Stimulated activated naive CD4-positive, alpha-beta T cell treated with Interleukin-2 at 50 U/mL for 16 hours (primary cell): ENCODE measurements at regions not wholly inside any gene's neighbourhood (a gene's known extent, or its start where the extent isn't known, plus 50 kb on each side); places are given as distances from the start of the nearest gene placed in this dataset.
"Not testable (repeated sequence)": the region's sequence is repeated elsewhere in the genome, so short reads cannot be mapped to it uniquely, and the experiment has no call there.

Experiments used
- DNase-seq: peaks from one replicate; lab custom pipeline; 2025; lab: John Stamatoyannopoulos, UW

DNA sequence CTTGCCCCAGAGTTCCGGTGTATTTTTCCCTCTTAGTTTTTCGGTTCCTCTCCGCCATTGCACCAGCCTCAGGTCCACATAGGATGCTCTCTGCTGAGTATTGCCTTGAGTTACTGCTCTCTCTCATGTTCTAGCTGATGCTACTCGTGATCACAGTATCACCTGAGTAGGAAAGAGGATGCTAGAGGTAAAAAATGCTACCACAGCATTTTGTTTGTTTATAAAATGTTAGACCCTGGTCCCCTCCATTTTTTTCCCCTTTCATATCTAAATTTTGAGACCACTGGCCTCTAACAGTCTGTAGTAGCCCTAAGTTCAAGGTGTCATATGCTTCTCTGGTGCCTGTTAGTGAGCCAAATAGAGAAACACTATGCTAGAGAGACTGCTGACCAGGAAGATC, 175.5 kb downstream of the OR2B2 start:
- DNase-seq: no peak

DNA sequence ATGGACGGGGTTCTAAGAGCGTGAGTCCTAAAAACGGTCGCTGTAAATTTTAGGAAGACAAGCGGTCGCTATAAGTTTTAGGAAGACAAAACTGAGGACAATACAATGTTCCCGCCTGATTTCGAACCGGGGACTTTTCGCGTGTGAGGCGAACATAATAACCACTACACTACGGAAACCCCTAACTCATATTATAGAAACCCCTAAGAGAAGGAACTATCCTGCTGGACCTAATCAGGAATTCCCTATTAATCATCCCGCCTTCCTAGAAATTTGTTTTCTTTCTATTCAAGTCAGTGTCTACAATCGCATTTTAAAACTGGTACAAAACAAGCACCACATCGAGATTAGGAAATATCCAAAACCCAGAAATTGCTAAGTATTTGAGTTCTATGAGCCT, 183.8 kb downstream of the OR2B2 start:
- no peak for DNase-seq

DNA sequence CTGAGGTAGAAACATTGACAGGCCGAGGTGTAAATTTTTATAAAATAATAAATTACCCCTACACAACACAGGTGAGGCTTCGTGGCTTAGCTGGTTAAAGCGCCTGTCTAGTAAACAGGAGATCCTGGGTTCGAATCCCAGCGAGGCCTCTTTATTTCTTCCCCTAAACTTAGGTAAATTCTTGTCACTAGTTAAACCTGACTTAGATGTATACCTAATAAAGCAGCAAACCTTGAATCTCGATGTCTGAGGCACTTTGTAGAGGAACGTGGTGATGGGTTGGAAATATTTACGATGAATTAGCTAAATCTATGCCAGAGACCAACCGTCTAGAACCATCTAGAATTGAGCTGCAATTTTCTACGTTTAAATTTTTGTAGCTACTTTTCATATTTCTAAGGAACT, 185.6 kb downstream of the OR2B2 start:
- DNase-seq: no peak

GRCh38 chr6:27720607-27721580, 191.3 kb downstream of the OR2B2 start:
- peak; percentile 2 for DNase-seq

- DNase-seq: peak; percentile 4
Observed at GRCh38 chr6:27719039-27719438, 193.2 kb downstream of the OR2B2 start.

GRCh38 chr6:27706431-27706830, 205.8 kb downstream of the OR2B2 start:
- DNase-seq: no peak

DNA sequence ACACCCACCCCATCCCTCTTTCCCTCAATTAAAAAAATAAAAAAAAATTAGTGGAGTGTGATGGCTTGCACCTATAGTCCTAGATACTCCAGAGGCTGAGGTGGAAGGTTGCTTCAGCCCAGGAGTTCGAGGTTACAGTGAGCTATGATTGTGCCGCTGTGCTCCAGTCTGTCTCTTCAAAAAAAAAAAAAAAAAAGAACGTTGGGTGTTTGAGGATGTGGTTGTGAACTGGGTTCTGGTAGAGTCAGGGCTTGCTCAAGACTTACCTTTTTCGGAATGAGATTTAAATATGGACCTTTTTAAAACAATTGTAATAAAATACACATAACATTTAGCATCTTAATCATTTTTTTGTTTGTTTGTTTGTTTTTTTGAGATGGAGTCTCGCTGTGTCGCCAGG, 211.9 kb downstream of the OR2B2 start:
- no peak for DNase-seq

- no peak for DNase-seq
Observed at GRCh38 chr6:27694547-27694874, 217.7 kb downstream of the OR2B2 start.

DNA sequence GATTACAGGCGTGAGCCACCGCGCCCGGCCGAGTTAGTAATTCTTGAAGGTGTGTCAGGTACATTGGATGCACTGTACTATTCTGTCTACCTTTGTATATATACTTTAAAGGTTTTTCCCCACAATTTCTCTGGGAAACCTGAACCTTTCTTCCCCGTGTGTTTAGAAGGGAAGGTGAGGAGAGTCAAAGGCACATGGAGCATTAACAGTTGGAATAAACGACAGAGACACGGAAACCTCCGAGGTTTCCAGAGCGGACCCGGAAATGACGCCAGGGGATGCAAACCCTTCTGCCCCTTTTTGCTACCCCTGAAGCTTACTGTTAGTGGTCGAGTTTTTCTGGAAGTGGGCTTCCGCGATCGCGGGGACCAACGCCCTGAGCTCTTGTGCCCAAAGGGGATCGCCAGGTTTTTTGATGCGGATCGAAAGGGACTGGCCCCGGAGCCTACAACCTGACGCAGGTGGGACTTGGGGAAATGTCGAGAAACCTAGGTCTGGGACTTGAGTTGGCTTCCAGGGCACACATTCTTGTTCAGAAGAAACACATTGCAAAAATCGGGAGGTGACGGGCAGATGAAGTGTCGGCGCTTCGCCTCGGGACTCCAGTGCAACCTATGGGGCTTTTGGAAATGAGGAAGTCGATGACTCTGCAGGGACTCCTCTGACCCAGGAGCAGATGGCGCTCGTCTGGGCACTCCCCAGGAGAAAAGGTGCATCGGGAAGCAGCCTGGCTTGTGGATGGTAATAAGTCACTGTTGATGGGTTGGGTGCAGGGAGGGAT, 218.2 kb downstream of the OR2B2 start:
- peak; percentile 11 for DNase-seq

DNA sequence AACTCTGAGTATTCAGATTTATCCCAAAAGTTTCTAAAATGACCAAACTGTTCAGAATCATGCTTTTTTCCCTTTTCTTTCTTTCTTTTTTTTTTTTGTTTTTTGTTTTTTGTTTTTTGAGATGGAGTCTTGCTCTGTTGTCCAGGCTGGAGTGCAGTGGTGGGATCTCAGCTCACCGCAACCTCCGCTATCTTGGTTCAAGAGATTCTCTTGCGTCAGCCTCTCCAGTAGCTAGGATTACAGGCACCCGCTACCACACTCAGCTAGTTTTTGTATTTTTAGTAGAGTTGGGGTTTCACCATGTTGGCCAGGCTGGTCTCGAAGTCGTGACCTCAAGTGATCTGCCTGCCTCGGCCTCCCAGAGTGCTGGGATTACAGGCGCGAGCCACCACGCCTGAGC, 219.2 kb upstream of the ZNF184 start:
- not testable (repeated sequence) for DNase-seq

DNA sequence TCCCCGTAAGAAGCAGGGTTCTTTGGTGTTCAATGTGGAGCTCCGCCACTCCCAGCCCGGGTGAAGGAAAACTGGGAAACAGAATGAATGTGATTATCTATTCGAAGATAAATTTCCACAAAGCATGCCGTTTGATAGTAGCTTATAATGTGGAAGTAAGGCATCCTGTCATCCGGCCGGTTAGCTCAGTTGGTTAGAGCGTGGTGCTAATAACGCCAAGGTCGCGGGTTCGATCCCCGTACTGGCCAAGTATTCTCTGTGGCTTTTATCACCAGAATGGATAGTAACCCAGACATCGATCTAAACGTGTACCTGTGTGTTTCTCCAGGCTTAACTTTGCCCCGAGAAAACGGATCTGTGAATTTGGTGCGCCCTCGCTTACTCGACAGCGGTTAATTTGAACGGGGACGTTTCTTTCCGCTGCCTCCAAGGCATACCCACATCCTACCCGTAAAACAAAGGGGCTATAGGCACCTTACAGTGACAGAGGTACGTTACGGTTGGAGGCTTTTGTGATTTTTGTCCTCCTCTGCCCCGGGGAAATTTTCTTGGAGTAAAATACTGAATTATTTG, 215.2 kb upstream of the ZNF184 start:
- DNase-seq: peak; percentile 74

DNA sequence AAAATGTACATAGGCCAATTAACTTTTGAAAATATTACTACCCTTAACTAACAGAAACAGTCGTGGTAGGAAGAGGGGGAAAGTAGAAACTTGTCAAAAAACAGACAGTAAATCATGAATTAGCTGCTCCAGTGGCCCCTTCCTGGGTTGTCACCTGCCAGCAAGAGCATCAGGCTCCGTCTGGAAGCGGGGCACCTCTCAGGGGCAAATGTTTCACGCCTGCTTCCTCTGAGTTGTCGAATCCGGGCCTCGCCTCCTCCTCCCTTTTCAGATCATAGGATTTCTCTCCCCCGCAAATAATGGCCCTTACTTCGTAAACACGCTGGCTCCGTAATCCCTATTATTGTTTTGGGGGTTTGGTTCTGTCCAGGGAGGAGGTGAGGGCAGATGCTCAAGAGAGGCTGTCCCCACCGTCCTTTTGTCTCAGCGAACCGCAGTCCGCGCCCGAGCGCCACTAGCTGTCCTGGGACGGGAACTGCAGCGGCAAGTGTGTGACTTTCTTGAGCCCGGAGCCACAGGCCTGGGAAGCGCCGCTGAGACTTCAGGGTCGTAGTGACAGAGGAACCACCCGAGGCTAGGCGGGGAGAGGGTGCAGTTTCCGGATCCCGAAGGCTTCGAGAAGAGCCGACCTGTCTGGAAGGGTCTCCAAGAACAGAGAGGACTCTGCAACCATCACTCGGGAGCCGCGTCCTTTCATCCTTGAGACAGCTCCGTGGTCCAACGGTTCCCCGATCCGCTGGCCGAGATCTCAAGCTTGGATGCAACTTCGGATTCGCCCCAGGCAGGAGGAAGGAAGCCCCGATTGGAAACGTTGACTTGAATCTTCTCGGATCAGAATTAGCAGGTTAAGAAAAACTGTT, 214.5 kb upstream of the ZNF184 start:
- DNase-seq: peak; percentile 79

GRCh38 chr6:27685279-27685678, 212.4 kb upstream of the ZNF184 start:
- DNase-seq: no peak

DNA sequence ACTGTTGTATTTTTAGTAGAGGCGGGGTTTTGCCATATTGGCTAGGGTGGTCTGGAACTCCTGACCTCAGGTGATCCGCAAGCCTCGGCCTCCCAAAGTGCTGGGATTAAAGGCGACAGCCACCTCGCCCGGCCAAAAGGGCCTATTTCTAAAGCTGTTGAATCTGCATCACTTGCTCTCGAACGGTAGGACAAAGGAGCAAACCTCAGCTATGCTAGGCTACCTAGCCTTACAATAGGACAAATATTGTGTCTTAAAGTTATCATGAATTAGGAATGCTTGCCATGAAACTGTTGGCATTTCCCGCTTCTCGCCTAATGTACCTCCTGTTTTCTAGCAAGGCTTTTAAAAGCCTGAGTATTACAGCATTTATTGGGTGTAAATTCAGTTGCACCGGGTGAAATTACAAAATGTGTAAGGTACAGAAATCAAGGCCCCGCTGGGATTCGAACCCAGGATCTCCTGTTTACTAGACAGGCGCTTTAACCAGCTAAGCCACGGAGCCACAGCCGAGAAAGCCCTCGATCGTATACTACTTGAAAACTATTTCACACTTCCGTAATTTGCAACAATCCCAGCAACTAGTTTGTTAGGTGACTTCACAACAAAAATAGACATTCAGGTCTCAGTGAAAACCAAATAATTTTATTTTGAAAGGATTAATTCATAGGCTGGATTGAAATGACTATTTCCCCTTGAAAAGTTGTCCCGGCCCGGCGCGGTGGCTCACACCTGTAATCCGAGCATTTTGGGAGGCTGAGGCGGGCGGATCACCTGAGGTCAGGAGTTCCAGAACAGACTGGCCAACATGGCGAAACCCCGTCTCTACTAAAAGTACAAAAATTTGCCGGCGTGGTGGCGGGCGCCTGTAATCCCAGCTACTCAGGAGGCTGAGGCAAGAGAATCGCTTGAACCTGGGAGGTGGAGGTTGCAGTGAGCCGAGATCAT, 211.6 kb upstream of the ZNF184 start:
- DNase-seq: peak; percentile 29

DNA sequence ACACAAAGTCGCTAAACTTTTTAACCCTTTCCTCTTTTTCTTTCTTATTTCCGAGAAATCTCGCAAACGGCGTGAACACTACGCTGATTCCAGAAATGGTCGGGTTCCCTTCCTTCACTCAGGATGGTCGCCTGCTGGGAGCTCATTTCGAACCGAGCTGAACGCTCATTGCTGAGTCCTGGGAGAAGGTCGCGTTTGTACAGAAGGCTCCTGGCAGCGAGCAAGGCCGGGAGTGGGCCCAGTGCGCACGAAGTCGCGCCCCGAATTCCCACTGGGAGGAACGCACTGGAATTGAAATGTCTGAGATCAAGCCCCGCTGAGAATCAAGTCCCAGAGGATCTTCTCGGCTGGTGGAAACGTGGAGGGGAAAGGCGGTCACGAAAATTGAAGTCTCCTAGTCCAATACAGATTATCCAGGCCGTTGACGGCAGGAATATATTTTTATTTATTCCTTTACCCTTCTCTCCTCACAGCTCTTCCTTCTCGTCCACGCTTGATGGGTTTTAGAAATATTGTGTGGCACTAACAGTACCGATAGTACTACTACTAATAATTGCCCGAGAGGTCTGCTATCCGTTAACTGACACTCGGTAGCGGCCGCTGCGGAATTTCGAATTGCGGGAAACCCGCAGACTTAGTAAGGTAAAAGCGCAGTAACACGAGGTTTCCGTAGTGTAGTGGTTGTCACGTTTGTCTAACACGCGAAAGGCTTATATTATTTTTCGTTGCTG, 207.2 kb upstream of the ZNF184 start:
- no peak for DNase-seq

- no peak for DNase-seq
Observed at GRCh38 chr6:27679308-27679963, 206.5 kb upstream of the ZNF184 start.

- DNase-seq: no peak
Observed at GRCh38 chr6:27678469-27678868, 205.6 kb upstream of the ZNF184 start.

DNA sequence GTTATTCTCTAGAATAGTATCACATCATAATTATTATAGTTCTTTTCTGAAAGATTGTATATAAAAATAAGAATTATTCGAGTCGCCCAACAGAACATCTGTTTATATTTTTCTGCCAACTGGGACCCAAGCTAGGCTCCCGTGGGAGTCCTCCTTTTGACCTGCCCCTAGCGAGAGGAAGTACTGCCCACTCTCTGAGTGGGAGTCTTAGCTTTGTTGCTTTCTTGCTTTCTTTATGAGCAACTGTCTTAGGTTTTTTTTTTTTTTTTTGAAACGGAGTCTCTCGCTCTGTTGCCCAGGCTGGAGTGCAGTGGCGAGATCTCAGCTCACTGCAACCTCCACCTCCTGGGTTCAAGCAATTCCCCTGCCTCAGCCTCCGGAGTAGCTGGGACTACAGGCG, 202.0 kb upstream of the ZNF184 start:
- no peak for DNase-seq

- no peak for DNase-seq
Observed at GRCh38 chr6:27672113-27672799, 199.4 kb upstream of the ZNF184 start.
